ENCODE measurements at regions not wholly inside any gene's neighbourhood (a gene's known extent, or its start where the extent isn't known, plus 50 kb on each side); places are given as distances from the start of the nearest gene placed in this dataset.
"Not testable (repeated sequence)": the region's sequence is repeated elsewhere in the genome, so short reads cannot be mapped to it uniquely, and the experiment has no call there.

DNA sequence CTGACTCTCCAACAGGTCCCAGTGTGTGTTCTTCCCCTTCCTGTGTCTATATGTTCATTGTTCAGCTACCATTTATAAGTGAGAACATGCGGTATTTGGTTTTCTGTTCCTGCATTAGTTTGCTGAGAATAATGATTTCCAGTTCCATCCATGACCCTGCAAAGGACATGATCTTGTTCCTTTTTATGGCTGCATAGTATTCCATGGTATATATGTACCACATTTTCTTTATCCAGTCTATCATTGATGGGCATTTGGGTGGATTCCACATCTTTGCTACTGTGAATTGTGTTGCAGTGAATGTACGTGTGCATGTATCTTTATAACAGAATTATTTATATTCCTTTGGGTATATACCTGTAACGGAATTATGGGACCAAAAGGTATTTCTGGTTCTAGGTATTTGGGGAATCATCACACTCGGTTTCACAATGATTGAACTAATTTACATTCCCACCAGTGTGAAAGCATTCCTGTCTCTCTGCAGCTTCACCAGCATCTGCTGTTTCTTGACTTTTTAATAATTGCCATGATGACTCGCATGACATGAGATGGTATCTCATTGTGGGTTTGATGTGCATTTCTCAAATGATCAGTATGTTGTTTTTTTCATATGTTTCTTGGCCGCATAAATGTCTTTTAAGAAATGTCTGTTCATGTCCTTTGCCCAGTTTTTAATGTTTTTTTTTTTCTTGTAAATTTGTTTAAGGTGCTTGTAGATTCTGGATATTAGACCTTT is 60.2 kb downstream of the LSMEM1 start:
- FAIRE-seq = no peak

DNA sequence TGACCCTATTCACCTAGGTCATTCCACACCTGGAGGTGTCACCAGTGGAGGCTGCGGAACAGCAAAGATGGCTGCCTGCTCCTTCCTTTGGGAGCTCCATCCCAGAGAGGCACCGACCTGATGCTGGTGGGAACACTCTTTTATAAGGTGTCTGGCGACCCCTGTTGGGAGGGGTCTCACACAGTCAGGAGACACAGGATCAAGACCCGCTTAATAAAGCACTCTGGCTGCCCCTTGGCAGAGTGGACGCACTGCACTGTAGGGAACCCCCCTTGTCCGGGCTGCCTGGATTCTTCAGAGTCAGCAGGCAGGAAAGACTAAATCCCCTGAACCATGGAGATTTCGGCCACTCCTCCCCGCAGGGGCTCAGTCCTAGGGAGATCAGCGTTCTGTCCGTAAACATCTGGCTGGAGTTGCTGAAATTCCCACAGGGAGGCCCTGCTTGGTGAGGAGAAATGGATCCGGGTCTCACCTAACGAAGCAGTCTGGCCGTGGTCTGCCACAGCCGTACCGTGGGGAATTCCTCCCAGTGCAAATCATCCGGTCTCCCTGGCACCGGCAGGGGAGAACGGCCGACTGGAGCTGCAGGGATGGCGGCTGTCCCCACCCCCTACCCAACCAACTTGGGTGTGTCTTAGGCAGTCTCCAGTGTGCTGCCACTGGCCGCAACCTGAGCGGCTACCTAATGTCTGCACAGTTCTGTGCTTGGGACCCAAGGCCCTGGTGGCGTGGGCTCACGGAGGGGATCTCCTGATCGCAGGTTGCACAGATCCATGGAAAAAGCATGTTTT is 66.1 kb downstream of the LSMEM1 start:
- no peak for FAIRE-seq

DNA sequence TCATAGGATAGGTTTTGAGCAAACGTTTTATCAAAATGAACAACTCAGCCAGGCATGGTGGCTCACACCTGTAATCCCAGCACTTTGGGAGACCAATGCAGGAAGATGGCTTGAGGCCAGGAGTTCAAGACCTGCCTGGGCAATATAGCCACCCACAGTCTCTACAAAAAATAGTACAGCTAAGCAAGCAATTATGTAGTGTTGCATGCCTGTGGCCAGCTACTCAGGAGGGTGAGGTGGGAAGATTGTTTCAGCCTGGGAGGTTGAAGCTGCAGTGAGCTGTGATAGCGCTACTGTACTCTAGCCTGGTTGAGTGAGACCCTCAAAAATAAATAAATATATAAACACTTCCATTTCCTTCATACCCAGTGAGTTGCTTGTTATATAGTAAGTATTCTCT is 67.1 kb downstream of the LSMEM1 start:
- FAIRE-seq = no peak

DNA sequence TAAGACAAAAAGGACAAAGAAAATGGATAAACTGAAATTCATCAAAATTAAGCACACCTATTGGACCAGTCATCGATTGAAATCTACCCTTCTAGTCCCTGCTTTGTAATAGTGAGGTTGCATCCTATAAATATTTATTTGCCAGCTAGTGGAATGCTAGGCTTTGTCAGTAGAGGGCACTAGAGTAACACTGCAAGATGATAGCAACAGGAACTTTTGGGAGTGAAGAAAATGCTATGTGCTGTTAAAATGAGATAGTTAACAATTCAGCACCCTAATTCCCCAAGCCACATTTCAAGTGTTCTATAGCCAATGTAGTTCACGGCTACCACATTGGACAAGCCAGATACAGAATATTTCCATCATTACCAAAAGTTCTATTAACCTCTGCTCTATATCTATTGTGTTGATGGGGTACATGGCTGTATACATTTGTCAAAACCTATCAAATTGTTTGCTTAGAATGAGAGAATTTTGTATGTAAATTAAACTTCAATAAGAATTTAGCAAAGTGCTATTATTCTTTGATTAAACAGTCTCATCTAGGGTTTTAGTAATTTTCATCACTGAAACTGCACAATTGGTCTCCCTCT is 69.8 kb downstream of the LSMEM1 start:
- no peak for FAIRE-seq

DNA sequence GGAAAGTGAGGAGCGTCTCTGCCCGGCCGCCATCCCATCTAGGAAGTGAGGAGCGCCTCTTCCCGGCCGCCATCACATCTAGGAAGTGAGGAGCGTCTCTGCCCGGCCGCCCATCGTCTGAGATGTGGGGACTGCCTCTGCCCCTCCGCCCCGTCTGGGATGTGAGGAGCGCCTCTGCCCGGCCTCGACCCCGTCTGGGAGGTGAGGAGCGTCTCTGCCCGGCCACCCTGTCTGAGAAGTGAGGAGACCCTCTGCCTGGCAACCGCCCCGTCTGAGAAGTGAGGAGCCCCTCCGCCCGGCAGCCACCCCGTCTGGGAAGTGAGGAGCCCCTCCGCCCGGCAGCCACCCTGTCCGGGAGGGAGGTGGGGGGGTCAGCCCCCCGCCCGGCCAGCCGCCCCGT is 70.7 kb downstream of the LSMEM1 start:
- not testable (repeated sequence) for FAIRE-seq

DNA sequence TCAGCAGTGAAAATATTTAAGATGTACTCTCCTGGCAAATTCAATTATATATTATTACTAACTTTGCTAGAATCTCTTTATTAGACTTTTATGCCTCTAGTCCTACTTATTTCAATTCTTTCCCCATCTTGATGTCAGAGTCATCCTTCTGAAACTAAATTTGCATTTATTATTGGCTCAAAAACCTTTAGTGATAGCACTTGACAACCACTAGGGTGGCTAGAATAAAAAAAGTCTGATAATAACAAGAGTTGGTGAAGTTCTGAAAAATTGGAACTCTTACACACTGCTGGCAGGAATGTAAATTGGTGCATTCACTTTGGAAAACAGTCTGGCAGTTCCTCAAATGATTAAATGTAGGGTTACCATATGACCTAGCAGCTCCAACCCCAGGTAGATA is 73.8 kb downstream of the LSMEM1 start:
- no peak for FAIRE-seq

DNA sequence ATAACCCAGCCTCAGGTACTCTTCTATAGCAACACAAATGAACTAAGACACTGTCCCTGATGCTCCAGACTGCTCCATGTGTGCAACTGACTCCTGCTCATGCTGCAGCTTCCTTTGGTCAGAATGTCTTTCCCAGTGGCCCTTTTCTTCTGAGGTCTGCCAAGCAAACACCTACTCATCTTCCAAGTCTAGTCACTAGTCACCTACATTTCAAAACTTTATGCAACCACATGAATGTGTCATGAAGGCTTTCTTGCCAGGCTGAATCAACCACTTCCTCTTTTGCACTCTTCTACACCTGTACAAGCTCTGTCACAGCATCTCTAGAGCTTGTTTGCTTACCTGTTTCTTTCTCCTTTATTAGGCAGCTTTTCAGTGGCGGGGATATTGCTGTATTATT is 75.8 kb downstream of the LSMEM1 start:
- FAIRE-seq = no peak

DNA sequence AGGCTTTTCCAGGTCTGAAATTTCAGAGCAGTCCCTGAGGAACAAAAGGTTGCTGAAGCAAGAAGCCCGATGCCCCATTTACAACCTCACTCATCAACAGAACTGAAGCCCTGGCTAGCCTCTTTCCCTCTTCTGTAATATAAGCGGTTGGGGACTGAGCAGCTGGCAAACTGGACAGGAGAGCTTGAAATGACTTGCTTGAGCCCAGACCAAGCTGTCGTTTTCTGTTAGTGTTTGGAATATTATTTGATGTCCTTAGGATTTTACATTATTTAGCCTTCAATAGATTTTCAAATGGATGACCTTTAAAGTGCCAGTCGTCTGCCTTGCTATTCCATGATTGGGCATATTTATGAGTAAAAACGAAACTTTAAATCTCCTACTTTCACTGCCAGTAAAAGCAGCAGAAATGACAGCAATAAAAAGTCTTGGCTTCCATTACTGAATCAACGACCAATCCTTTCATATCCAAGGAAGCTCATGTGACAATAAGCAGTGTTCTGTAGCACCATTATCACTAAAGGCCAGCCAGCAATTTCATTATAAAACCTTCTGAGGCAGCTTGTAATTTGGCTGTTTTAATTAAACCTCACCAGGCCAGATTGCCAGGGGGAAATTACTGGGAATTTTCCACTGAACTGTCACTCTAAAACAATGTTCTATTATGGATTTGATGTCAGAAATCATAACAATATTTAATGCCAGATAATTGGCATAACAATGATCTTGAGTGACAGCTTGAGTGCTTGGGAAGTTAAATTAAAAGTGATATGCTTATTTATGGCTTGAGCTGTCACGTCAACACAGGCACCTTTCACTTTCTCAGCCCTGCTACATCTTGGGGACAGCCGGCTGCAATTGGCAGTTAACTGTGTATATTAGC is 85.9 kb downstream of the LSMEM1 start:
- peak; percentile 61 for FAIRE-seq

DNA sequence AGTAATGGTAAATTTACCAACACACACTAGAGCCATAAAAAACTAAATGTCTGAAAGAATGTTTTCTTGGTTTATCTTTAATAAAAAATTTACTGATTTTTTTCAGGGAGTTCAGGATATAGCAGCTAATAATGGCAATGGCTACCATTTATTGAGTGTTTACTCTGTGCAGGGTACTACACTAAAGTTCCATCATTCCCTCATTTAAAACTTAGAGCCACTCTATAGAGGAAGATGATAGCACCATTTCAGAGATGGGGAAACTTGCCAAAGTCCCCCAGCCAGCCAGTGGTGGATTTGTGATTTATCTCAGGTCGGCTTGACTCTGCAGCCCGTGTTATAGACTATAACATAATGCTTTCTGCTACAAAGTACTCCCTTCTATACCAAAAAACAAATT is 86.6 kb downstream of the LSMEM1 start:
- FAIRE-seq = no peak

DNA sequence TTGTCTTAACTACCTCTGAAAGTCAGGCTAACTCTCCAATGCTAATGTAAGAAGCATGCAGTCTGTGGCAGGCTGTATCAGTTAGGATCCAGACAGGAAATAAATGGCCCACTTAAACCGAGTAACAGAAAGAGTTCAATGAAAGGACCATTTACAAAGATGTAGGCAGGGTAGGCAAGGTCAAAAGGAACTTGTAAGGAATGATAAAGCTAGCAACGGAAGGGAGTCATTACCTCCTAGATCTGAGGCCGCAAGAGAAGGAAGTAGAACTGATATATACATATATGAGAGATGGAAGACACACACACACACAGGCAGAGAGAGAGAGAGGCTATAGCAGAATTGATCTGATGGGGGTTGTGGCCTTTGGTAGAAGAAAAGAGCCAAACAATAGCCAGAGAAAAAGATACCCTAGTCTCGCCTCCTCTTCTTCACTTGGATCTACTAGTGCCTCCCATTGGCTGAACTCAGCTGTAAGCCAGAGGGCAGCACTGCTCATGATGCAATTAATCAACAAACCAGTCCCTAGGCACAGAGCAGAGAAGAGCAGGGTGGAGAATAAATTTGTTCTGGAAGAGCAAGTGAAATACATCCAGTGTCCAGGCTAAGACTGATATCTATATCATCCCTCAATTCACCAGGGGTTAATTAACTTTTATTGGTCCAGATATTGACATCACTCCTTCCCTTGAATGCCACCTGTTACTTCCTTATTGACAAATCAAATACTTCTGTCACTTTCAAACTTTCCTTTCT is 91.2 kb downstream of the LSMEM1 start:
- FAIRE-seq = no peak

DNA sequence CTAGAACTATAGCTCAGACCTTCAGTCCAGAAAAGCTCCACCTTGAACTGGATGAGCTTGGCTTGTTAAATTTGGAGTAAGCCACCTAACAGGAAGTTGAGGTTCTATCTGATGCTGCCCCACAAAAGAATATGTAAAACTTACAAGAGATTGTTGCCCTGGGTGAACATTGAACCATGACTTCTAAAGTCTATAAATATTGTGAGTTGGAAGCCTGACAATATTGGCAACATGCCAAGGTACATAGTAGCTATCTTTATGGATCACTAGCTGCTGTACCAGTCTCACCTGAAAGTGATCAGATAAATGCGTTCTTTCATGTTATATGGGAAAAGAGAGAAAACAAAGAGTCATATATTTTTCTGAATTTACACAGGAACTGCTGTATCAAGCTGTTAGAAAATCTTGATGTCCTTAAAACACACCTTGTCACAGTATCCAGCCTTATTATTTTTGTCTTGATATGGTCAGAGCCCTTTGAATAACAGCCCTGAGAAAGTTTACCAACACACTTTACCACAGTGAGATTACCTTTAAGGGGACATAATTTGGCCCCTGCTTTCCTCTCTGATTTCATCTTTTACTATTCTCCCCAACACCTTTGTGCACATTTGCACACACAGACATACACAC is 92.0 kb downstream of the LSMEM1 start:
- peak; percentile 92 for FAIRE-seq

DNA sequence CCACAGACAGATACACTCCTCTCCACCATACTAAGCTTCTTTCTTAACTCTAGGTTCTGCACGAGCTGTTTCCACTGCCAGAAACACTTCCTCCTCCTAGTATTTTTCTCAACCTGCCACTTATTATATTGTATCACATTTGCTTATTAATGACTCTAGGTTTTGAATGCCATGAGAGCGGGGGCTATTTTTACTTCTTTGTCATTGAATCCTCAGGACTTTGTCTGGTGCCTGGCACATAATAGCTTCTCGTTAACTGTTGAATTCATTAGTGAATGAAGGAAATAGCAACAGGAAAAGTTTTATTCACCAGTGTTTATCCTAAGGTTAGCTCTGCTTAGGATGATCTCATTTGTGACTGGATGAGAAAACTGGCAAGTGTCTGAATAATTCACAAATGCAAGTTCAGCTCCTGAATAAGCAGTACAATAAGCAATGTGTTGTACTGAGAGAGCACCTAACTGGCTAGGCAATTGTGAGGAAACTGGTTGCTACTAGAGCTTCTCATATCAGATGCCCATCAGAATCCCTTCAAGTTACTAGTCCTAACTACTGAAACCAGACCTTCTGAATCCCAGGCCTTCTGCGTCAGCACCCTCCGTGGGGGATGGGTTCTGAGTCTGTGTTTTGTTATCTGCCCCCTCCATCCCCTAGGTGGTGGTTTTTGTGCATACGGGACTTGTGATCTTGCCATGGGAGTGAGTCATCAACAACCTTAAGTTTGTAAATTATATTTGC is 92.7 kb downstream of the LSMEM1 start:
- FAIRE-seq = no peak

DNA sequence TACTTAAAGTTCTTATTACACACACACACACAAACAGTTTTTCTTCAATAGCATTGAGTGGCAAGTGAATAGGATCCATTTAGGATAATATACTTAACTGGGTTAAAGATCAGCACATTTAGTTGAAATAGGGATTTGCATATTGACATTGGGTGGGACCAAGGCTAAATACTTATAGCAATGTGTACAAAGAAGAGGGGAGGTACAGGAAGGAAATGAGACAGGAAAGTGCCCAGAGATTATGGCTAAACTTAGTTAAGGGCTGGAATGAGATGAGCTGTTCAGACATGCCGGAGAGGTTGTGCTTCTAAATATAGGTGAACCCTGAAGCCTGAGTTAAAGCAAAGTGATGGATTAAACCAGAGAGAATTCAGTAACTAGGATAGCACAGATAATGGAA is 95.1 kb downstream of the LSMEM1 start:
- FAIRE-seq = no peak

DNA sequence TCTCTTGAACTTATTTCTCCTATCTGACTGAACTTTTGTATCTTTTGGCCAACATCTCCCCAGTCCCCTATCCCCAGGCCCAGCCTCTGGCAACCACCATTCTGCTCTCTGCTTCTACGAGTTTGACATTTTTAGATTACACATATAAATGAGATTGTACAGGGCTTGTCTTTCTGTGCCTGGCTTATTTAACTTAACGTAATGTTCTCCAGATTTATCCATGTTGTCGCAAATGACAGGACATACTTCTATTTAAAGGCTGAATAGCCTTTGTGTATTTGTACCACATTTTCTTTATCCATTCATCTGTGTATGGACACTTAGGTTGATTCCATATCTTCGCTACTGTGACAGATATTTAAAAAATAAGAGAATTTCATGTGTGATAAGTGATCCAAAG is 98.6 kb downstream of the LSMEM1 start:
- FAIRE-seq = no peak

DNA sequence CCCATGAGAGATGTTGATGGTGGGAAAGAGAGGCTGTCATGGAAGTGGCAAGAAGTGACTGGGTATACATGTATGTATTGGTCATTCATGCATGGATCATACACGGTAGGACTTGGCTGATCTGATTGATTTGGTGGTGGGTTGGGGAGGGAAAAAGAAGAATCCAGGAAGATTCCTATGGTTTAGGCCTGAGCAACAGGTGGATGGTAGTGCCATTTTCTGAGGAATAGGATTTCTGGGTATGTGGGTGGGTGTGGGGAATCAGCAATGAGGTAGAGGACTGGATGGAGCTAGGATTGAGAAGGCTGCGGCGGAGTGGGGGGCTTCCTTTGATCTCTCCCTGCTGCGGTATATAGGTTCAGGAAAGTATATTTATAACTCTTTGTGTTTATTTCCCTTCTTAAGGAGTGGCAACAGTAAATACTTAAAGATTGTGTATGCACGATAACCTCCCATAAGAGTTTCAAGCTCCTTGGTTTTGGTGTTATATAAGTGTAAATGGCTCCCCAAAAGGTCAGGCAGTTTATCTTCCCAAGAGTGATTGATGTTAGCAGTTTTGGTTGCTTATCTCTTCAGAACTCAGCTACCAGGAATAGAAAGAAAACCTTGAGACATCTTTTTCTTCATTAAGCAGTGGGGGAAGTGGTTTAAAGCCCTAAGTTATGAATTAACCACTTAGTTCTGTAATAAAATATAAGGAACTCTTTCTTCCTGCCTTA is 100.1 kb downstream of the LSMEM1 start:
- no peak for FAIRE-seq

DNA sequence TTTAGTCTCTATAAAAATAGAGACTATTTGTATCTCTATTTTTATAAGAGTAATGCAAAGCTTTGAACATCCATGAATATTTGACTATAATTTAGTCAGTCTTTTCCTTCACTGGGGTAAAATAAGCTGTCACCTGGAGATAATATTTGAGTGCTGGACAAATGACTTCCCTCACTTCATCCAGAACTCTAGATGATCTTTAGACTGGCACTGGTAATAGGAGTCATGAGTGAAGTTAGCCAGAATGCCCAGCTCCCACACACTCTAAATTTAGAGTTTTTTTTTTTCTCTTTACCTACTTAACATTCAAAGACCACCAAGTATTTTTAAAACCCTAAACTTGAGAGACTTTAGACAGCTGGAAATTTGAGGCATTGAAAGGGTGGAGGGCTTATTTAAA is 100.7 kb downstream of the LSMEM1 start:
- FAIRE-seq = no peak

DNA sequence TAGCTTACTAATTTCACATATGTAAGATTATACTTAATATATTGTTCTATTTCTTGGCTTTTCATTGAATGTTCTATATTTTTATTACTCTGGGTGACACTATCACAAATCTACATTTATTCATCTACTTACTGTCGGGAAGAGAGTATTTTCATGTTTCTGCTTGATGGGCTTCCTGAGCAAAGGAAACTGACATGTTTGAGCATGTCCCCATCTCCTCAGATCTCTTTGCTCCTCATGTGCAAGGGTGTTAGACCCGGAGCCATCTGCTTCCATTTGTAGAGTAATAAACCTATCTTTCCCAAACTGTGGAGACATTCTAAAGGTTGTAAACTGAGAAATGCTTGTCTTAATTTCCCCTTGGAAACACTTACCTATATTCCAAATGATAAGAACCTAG is 103.5 kb downstream of the LSMEM1 start:
- no peak for FAIRE-seq

DNA sequence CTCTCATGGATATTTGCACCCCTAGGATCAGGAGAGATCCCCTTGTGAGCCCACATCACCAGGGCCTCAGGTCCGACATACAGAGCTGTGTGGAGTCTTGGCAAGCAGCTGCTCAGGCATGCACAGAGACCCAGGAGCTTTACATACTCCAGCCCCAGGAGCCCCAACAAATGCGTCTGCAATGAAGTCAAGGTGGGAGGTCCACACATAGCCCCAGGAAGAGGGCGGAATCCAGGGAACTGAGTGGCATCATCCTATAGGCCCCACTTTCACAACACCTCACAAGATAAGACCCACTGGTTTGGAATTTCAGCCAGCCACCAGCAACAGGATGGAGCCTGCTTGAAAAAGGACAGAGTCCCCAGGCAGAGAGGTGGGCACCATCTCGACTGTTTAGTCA is 106.7 kb downstream of the LSMEM1 start:
- no peak for FAIRE-seq

DNA sequence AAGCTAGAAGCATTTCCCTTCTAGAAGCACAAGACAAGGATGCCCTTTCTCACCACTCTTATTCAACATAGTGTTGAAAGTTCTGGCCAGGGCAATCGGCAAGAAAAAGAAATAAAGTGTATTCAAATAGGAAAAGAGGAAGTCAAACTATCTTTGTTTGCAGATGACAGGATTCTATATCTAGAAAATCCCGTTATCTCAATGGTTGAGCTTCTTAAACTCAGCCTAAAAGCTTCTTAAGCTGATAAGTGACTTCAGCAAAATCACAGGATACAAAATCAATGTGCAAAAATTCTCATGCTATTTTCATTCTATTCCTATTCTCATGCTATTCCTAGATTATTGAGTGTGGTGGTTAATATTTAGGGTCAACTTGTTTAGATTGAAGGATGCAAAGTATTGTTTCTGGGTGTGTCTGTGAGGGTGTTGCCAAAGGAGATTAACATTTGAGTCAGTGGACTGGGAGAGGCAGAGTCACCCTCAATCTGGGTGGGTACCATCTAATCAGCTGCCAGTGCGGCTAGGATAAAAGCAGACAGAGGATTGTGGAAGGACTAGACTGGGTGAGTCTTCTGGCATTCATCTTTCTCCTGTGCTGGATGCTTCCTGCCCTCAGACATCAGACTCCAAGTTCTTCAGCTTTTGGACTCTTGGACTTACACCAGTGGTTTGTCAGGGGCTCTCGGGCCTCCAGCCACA is 111.9 kb downstream of the LSMEM1 start:
- FAIRE-seq = not testable (repeated sequence)

DNA sequence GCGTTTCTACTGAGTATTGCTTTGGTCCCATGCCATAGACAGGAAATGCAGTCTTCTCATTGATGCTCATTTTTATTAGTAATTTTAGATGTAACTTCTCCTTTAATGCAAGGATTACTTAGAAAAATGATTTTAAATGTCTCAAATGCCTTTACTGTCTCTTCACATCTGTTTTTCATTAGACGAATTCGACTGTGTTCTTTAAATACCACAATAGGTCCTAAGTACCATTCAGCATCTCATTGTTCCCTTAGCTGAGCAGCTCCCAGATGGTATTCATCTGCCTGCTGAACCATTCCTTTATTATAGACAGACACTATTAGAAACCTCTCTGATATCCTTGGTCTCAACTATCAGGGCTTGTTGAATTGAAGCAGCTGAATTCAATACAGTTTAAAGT is 113.6 kb downstream of the LSMEM1 start:
- FAIRE-seq = no peak
